ENCODE measurements at regions not wholly inside any gene's neighbourhood (a gene's known extent, or its start where the extent isn't known, plus 50 kb on each side); places are given as distances from the start of the nearest gene placed in this dataset.

GRCh38 chr18:45562567-45563479 is 52.5 kb upstream of the SLC14A2 start:
- no peak for DNase-seq (ENCODE audit: low read depth, low spot score)

- DNase-seq (ENCODE audit: low read depth, low spot score), result no peak
Measured at GRCh38 chr18:45565280-45565970, 49.9 kb upstream of the SLC14A2 start.
